Common myeloid progenitor, CD34-positive (primary cell): ENCODE measurements at regions not wholly inside any gene's neighbourhood (a gene's known extent, or its start where the extent isn't known, plus 50 kb on each side); places are given as distances from the start of the nearest gene placed in this dataset.

Experiments
- CTCF ChIA-PET: fragments of 350-600 bp; sonication (Branson Sonifier 250); formaldehyde crosslinking; loops from one replicate; lab custom pipeline; 2021; ENCODE audit warnings: antibody characterized with exemption; lab: Charles Lee
- POLR2A ChIA-PET: fragments of 350-600 bp; sonication (Branson Sonifier 250); formaldehyde crosslinking; loops from one replicate; lab custom pipeline; 2021; ENCODE audit warnings: antibody characterized with exemption; lab: Charles Lee
- DNase-seq, 3 donors: peaks; one replicate each; pipeline versions ENCODE4 v3.0.0 to v3.0.0-alpha.2; 2013
- H3K27ac ChIP-seq, 2 experiments: 1 replicate in 1 of 2; 2 replicates in 1 of 2; pipeline ENCODE4 v1.7.0; 2013; ENCODE audit warnings: inconsistent platforms in 2 of 2, low read length in 2 of 2, mild to moderate bottlenecking in 2 of 2, low read depth in 1 of 2, moderate library complexity in 1 of 2; ENCODE audit not compliant: severe bottlenecking in 2 of 2, insufficient read depth in 1 of 2, poor library complexity in 1 of 2
- H3K27me3 ChIP-seq, 5 experiments: replicated peaks in 2 of 5; 1 replicate in 3 of 5; 2 replicates in 2 of 5; pipeline versions ENCODE4 v1.6.1 to v1.7.0; 2013; ENCODE audit warnings: low read length in 4 of 5, mild to moderate bottlenecking in 2 of 5, moderate library complexity in 2 of 5, inconsistent platforms in 1 of 5; ENCODE audit not compliant: insufficient read depth in 5 of 5, control insufficient read depth in 4 of 5
- H3K36me3 ChIP-seq, 4 experiments: 1 replicate in 2 of 4; 2 replicates in 2 of 4; pipeline versions ENCODE4 v1.6.1 to v1.7.0; 2013; ENCODE audit warnings: low read length in 3 of 4, control low read depth in 1 of 4, mild to moderate bottlenecking in 1 of 4; ENCODE audit not compliant: control insufficient read depth in 4 of 4, insufficient read depth in 4 of 4
- H3K4me1 ChIP-seq, 4 experiments: 1 replicate in 3 of 4; 2 replicates in 1 of 4; pipeline versions ENCODE4 v1.6.1 to v1.7.1; 2013; ENCODE audit warnings: low read length in 3 of 4, mild to moderate bottlenecking in 3 of 4, control low read depth in 1 of 4, inconsistent platforms in 1 of 4, moderate library complexity in 1 of 4; ENCODE audit not compliant: control insufficient read depth in 4 of 4, insufficient read depth in 4 of 4; ENCODE audit errors: control extremely low read depth in 1 of 4
- H3K4me3 ChIP-seq, 7 experiments: 1 replicate in 4 of 7; 2 replicates in 3 of 7; pipeline versions ENCODE4 v1.5.1 to v1.7.0; 2013; ENCODE audit warnings: mild to moderate bottlenecking in 7 of 7, low read length in 6 of 7, moderate library complexity in 6 of 7, inconsistent platforms in 2 of 7, low read depth in 2 of 7, control low read depth in 1 of 7; ENCODE audit not compliant: insufficient read depth in 4 of 7, control insufficient read depth in 1 of 7; ENCODE audit errors: extremely low read depth in 1 of 7
- H3K9me3 ChIP-seq, 5 experiments: 1 replicate in 4 of 5; 2 replicates in 1 of 5; pipeline versions ENCODE4 v1.6.1 to v1.7.1; 2013; ENCODE audit warnings: low read length in 4 of 5, mild to moderate bottlenecking in 2 of 5, inconsistent platforms in 1 of 5, low read depth in 1 of 5, moderate library complexity in 1 of 5; ENCODE audit not compliant: control insufficient read depth in 4 of 5, insufficient read depth in 2 of 5; ENCODE audit errors: control extremely low read depth in 1 of 5
- whole genome bisulfite sequencing: methylation state at CpG from one replicate; pipeline ENCODE4 v1.1.5; 2013; ENCODE audit not compliant: insufficient coverage; 5-methylcytosine and 5-hydroxymethylcytosine counted together

DNA sequence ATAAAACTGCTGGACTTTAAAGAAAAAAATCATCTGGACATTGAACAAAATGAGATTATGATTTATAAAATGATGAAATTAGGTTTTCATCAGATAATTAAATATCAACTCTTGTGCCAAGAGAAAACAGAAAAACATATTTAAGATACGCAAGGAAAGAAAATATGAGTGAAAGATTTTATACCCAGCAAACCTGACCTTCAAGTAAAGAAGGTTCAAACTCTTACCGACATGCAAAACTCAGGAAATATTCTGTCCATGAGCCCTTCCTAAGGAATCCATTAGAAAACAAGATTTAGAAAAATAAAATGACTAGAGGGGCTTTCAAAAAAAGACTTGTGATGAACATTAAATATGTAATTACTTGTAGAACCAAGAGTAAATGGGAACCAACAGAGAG is 257.2 kb upstream of the ARID1B start:
- Histone ChIP-seq H3K27me3 (no peaks in the 10 kb centered on the region), H3K9me3 (peaks cover 0 to 7% (median 1%) of the 10 kb centered on the region in 5 experiments), H3K4me3 (no peak overlapping the region), H3K4me1 (peaks cover 0 to 16% (median 10%) of the 10 kb centered on the region in 4 experiments), H3K36me3 (no peaks in the 10 kb centered on the region), H3K27ac (no peak overlapping the region)
- DNase-seq: no peak
- ChIA-PET POLR2A (no interaction called here), CTCF (no interaction called here)
- 100% methylated on average over 1 of the region's 2 CpGs for WGBS

DNA sequence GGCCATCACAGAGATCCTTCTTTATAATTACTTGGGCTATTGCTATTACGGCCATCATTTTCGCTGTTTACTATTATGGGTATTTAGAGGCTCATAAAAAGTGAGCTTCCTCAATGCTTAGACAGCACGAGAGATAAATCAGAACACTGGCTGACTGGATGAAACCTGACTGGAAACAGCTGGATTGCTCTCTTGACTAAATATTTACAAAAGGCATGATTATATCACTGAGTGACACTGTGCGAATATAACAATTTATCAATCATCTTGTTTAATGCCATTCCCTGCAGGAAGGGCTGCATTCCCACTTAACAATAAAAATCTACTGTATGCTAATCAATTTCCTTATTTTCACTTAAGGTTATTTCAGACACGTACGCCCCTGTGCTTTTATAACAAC is 260.1 kb upstream of the ARID1B start:
- Histone ChIP-seq H3K9me3 (peaks cover 0 to 7% (median 1%) of the 10 kb centered on the region in 5 experiments), H3K27ac (no peak overlapping the region), H3K36me3 (no peaks in the 10 kb centered on the region), H3K4me1 (peaks cover 0 to 24% (median 15%) of the 10 kb centered on the region in 4 experiments), H3K27me3 (no peaks in the 10 kb centered on the region), H3K4me3 (no peak overlapping the region)
- WGBS: 95% methylated on average over 6 of the region's 6 CpGs
- DNase-seq: no peak
- ChIA-PET CTCF (no interaction called here), POLR2A (no interaction called here)

DNA sequence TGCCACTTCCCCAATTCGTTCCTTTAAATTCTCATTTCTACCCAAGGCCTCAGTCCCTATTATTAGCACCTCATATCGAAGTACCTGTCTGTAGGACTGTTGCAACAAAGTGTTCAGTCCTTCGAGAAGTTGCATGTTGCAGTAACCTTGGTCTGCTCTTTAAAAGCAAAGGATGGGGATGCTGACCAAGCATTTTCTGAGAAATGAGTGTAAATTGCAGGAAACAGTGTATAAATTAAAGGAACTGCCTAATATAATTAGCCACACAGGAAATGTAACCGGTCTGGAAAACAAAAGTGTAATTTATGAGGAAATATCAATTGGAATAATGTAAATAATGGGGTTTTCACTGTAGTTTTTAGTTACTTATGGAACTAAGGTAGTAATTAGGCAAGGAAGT is 261.9 kb upstream of the ARID1B start:
- no peaks in the 10 kb centered on the region for H3K36me3 ChIP-seq
- WGBS: 6% methylated on average over 3 of the region's 4 CpGs
- no peak overlapping the region for H3K27ac ChIP-seq
- H3K4me3 ChIP-seq: peak overlapping the region in 1 of 7 experiments; percentile 12
- peaks cover 0 to 3% (median 0%) of the 10 kb centered on the region in 5 experiments for H3K9me3 ChIP-seq
- POLR2A ChIA-PET: no interaction called here
- DNase-seq: peak; percentile 6 to 57 (median 47)
- CTCF ChIA-PET: no interaction called here
- peaks cover 0 to 24% (median 15%) of the 10 kb centered on the region in 4 experiments for H3K4me1 ChIP-seq
- H3K27me3 ChIP-seq: no peaks in the 10 kb centered on the region

DNA sequence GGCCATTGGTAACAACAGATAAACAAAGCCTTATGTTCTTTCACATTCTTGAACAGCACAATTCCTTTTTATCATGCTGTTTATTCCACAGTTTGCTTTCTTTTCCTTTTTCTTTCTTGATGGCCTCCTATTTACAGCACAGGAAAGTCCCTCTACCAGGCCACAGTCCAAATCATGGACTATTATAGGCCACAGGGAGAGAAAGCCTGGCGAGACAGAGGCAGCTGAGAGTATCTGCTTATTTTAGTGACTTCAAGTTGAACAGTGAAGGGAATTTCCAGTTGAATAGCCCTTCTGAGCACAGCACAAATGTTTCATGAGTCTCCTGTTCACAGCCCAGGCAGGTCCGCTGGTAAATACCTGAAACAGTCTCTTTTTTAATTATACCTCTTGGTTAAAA is 263.7 kb upstream of the ARID1B start:
- no peaks in the 10 kb centered on the region for H3K36me3 ChIP-seq
- POLR2A ChIA-PET: no interaction called here
- H3K27ac ChIP-seq: no peak overlapping the region
- 100% methylated on average over 1 of the region's 2 CpGs for WGBS
- CTCF ChIA-PET: interaction anchor here (1.2 to 1.3 kb wide), 2 partner anchors 13 to 44 kb away, joined by 3 read pairs; no protein-coding TSS in a partner anchor
- no peak overlapping the region for H3K4me3 ChIP-seq
- H3K9me3 ChIP-seq: no peaks in the 10 kb centered on the region
- DNase-seq: no peak
- H3K27me3 ChIP-seq: no peaks in the 10 kb centered on the region
- H3K4me1 ChIP-seq: peaks cover 0 to 38% (median 24%) of the 10 kb centered on the region in 4 experiments

DNA sequence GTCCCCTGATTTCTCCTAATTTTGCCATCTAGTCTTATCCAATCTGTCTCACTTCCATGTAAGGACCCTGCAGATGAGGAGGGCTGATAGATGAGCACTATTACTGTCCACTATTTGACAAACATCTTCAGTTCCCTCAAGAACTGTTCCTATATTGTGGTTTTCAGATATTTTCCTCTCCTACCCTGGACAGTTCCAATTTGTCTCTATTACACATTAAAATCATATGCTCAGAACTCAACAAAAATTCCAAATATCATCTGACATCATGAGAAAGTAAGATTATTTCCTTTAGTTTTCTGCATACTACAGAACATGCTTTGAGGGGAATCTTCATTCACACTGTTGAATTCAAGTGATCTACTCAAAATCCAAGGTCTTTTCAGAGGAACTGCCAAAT is 265.6 kb upstream of the ARID1B start:
- Histone ChIP-seq H3K4me1 (peaks cover 0 to 38% (median 25%) of the 10 kb centered on the region in 4 experiments), H3K9me3 (no peaks in the 10 kb centered on the region), H3K4me3 (no peak overlapping the region), H3K27ac (no peak overlapping the region), H3K36me3 (no peaks in the 10 kb centered on the region), H3K27me3 (no peaks in the 10 kb centered on the region)
- ChIA-PET CTCF (no interaction called here), POLR2A (no interaction called here)
- no peak for DNase-seq

DNA sequence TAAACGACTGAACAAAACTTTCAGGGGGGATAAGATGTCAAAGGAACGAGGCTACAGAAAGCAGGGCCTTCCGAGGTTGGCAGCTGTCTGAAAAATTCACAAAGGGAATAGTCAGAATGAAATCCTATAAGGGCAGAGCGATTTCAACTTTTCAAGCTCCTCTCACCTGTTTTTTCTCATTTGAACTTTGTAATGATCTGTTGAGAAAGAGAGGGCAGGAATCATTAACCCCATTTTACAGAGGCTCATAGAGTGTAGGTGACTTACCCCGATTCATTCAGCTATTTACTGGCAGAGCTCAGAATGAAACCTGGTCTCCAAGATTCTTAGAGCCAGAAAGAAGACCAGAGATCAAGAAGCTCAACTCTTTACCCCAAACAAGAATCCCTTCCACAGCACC is 266.1 kb upstream of the ARID1B start:
- WGBS: 100% methylated on average over 4 of the region's 5 CpGs
- ChIA-PET POLR2A (no interaction called here), CTCF (no interaction called here)

DNA sequence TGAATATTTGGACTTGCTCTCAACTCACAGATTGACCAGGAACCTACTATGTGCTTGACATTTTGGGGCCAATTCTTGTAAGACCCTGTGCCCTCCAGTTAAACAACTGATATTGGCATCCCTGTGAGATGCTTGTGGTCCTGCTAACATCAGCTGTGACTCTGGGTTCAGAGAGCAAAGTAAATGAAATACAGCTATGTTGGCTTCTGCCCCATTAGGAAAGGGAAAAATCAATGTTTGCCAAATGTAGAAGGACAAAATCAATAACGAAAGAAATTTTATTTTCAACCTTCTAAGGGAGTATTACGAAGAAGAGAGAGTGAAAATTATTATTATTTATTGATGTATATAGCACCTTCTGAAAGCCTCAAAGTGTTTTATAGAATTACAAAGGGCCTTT is 266.9 kb upstream of the ARID1B start:
- no peaks in the 10 kb centered on the region for H3K9me3 ChIP-seq
- H3K36me3 ChIP-seq: no peaks in the 10 kb centered on the region
- POLR2A ChIA-PET: interaction anchor here (0.5 kb wide), 1 partner anchor 631 kb away, joined by 3 read pairs; no protein-coding TSS in a partner anchor
- DNase-seq: no peak
- WGBS: no CpG with 5 or more reads among the region's 2 CpGs
- no peaks in the 10 kb centered on the region for H3K27me3 ChIP-seq
- H3K27ac ChIP-seq: no peak overlapping the region
- CTCF ChIA-PET: no interaction called here
- H3K4me1 ChIP-seq: peaks cover 0 to 26% (median 17%) of the 10 kb centered on the region in 4 experiments
- no peak overlapping the region for H3K4me3 ChIP-seq

More for the DNA sequence above, 266.1 kb upstream of the ARID1B start:
- no peak for DNase-seq
- Histone ChIP-seq H3K4me3 (no peak overlapping the region), H3K27me3 (no peaks in the 10 kb centered on the region), H3K36me3 (no peaks in the 10 kb centered on the region), H3K27ac (no peak overlapping the region), H3K4me1 (peaks cover 0 to 34% (median 23%) of the 10 kb centered on the region in 4 experiments), H3K9me3 (no peaks in the 10 kb centered on the region)
